K562 (cell line): ENCODE measurements at regions not wholly inside any gene's neighbourhood (a gene's known extent, or its start where the extent isn't known, plus 50 kb on each side); places are given as distances from the start of the nearest gene placed in this dataset.

Experiments used
- ATAC-seq: fragments of 200-7000 bp; cut with Tn5 transposase; 3 replicates; pipeline ENCODE4 v1.9.1; 2020; ENCODE audit warnings: moderate library complexity
- BruUV-seq: library from RNA; stranded (reverse); fragments of 400-500 nt; replicated peaks from 2 replicates; lab custom pipeline; 2021; lab: Mats Ljungman, UMichigan
- CTCF ChIA-PET: fragments of 300-600 bp; formaldehyde crosslinking; extraction: SDS; loops from one replicate; lab custom pipeline; 2021; ENCODE audit warnings: low intra/inter-chr PET ratio; lab: Yijun Ruan, JAX
- POLR2A ChIA-PET: fragments of 300-600, 350-650 bp; sonication (Branson Sonifier 250); formaldehyde crosslinking; extraction: SDS; loops from one replicate; lab custom pipeline; 2021; ENCODE audit warnings: antibody characterized with exemption, inconsistent platforms; lab: Yijun Ruan, JAX
- DNase-seq, 4 experiments: peaks; one replicate each; pipeline versions ENCODE4 v3.0.0 to v3.0.0-alpha.2; 2011 to 2018; ENCODE audit warnings: low spot score in 3 of 4, mixed read lengths in 3 of 4; ENCODE audit errors: extremely low read depth in 1 of 4
- FAIRE-seq: peaks from 2 replicates; lab custom pipeline; 2011; peaks lifted over from hg19 to GRCh38; lab: Jason Lieb, UNC
- H2AFZ ChIP-seq: 2 replicates; pipeline ENCODE4 v1.6.0; 2011; ENCODE audit warnings: low read depth, low read length, control low read depth, inconsistent platforms
- H3K27ac ChIP-seq: fragments of 200-600 bp; 3 replicates; pipeline ENCODE4 v1.8.0; 2011; ENCODE audit warnings: low read depth, mild to moderate bottlenecking, control low read depth, inconsistent platforms, low read length, moderate library complexity, mixed read lengths; ENCODE audit errors: extremely low read depth
- H3K27me3 ChIP-seq, 2 experiments: fragments of 300-600 bp in 1 of 2; 2 replicates in 1 of 2; 3 replicates in 1 of 2; pipeline versions ENCODE4 v1.6.0 to v1.8.0; 2011; ENCODE audit warnings: inconsistent platforms in 2 of 2, low read length in 2 of 2, mild to moderate bottlenecking in 1 of 2, mixed read lengths in 1 of 2, moderate library complexity in 1 of 2; ENCODE audit not compliant: control insufficient read depth in 2 of 2, insufficient read depth in 2 of 2
- H3K36me3 ChIP-seq: fragments of 300-600 bp; 3 replicates; pipeline ENCODE4 v1.8.0; 2011; ENCODE audit warnings: mild to moderate bottlenecking, low read length, inconsistent platforms; ENCODE audit not compliant: control insufficient read depth, insufficient read depth
- H3K4me1 ChIP-seq, 2 experiments: fragments of 200-600 bp in 1 of 2; replicated peaks in 1 of 2; 2 replicates in 1 of 2; 3 replicates in 1 of 2; pipeline versions ENCODE4 v1.5.1 to v1.8.0; 2011; ENCODE audit warnings: inconsistent platforms in 2 of 2, low read length in 2 of 2, mild to moderate bottlenecking in 1 of 2, mixed read lengths in 1 of 2, moderate library complexity in 1 of 2; ENCODE audit not compliant: control insufficient read depth in 2 of 2, insufficient read depth in 2 of 2
- H3K4me2 ChIP-seq: 2 replicates; pipeline ENCODE4 v1.6.1; 2011; ENCODE audit warnings: low read length, control low read depth, inconsistent platforms, mixed read lengths; ENCODE audit not compliant: insufficient read depth
- H3K4me3 ChIP-seq: fragments of 200-600 bp; sonication (generic), shearing (Covaris generic); 2 replicates; pipeline ENCODE4 v1.5.1; 2016; ENCODE audit warnings: control low read depth, inconsistent platforms
- H3K79me2 ChIP-seq: fragments of 200-600 bp; 3 replicates; pipeline ENCODE4 v1.8.0; 2011; ENCODE audit warnings: low read length, inconsistent platforms; ENCODE audit not compliant: control insufficient read depth, insufficient read depth
- H3K9ac ChIP-seq, 2 experiments: 2 replicates each; pipeline versions ENCODE4 v1.6.0 to v1.6.1; 2011; ENCODE audit warnings: low read depth in 2 of 2, low read length in 2 of 2, control low read depth in 1 of 2, inconsistent platforms in 1 of 2, mild to moderate bottlenecking in 1 of 2, mixed read lengths in 1 of 2; ENCODE audit not compliant: insufficient read depth in 1 of 2
- H3K9me1 ChIP-seq: one replicate; pipeline ENCODE4 v1.6.0; 2011; ENCODE audit warnings: inconsistent platforms, mild to moderate bottlenecking, low read length, moderate library complexity; ENCODE audit not compliant: control insufficient read depth, insufficient read depth
- H3K9me3 ChIP-seq: replicated peaks from 2 replicates; pipeline ENCODE4 v1.5.1; 2011; ENCODE audit warnings: low read depth, low read length, inconsistent platforms; ENCODE audit not compliant: control insufficient read depth, insufficient read depth
- H4K20me1 ChIP-seq: replicated peaks from 2 replicates; pipeline ENCODE4 v1.6.1; 2011; ENCODE audit warnings: low read length, inconsistent platforms, mixed read lengths; ENCODE audit not compliant: control insufficient read depth, insufficient read depth
- CEBPB ChIP-seq: fragments of 450-650 bp; IDR thresholded peaks from 2 replicates; pipeline ENCODE4 v1.6.1; 2016; ENCODE audit warnings: missing genetic modification characterization, missing compliant biosample characterization
- MCM2 ChIP-seq: fragments of 450-650 bp; IDR thresholded peaks from 2 replicates; pipeline ENCODE4 v1.6.1; 2017; ENCODE audit warnings: low read depth, mild to moderate bottlenecking
- MITF ChIP-seq: IDR thresholded peaks from 2 replicates; pipeline ENCODE4 v1.6.1; 2014; ENCODE audit warnings: antibody characterized with exemption
- MTA2 ChIP-seq: fragments of 450-650 bp; IDR thresholded peaks from 2 replicates; pipeline ENCODE4 v1.6.1; 2016; ENCODE audit warnings: low read depth
- MXI1 ChIP-seq: IDR thresholded peaks from 2 replicates; pipeline ENCODE4 v1.6.1; 2011; ENCODE audit warnings: low read depth, mild to moderate bottlenecking, improper control_type of control experiment, low read length
- THAP7 ChIP-seq: fragments of 250-450 bp; sonication (Bioruptor Pico); IDR thresholded peaks from 2 replicates; pipeline ENCODE4 v1.5.0; 2021
- ZC3H8 ChIP-seq: fragments of 450-650 bp; IDR thresholded peaks from 2 replicates; pipeline ENCODE4 v1.6.1; 2017
- WGBS: fragments of 100-300 bp; shearing (Covaris generic); methylation state at CpG from one replicate; pipeline ENCODE4 v1.1.6; 2016; ENCODE audit warnings: low coverage, mixed read lengths; ENCODE audit not compliant: insufficient coverage; ENCODE audit errors: missing lambda C conversion rate; 5-methylcytosine and 5-hydroxymethylcytosine counted together
- in situ Hi-C: fragments of 300-500 bp; cut with MboI; formaldehyde crosslinking; loops from 4 replicates; pipeline ENCODE4 v1.15.0; 2018; ENCODE audit warnings: inconsistent platforms, mixed read lengths
- intact Hi-C: fragments of 100-400 bp; cut with micrococcal nuclease; formaldehyde crosslinking; loops from 2 replicates; pipeline ENCODE4 v1.14.2; 2022

DNA sequence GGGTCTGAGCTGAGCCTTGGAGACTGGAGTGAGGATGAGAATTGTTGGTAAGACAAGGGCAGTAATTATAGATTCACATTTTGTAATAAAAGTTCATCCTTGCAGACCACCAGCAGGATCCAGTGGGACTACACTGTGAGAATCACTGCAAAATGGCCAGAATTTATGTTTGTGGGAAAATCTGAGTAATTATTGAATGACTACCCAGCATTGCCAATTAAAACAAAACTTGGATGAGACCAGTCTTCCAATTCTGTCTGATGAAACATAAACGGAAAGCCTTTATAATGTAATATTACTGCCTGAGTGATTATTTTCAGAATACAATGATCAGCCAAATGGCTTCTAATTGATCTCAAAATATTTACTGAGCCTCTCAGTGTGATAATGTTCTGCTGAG, 323.3 kb upstream of the C2CD4B start:
- in situ Hi-C loops (no loop called here), intact Hi-C loops (no loop called here)
- CTCF ChIA-PET: no interaction called here
- Histone ChIP-seq H4K20me1 (peaks cover 3% of the 10 kb centered on the region; the same call in 1 of the 2 replicates), H3K4me3 (no peak overlapping the region), H3K36me3 (no peaks in the 10 kb centered on the region), H2AFZ (no peak overlapping the region), H3K27me3 (peaks cover 13 to 30% of the 10 kb centered on the region in 2 experiments; a peak in 4 of 5 replicates), H3K79me2 (no peaks in the 10 kb centered on the region), H3K9me1 (no peaks in the 10 kb centered on the region), H3K9me3 (no peaks in the 10 kb centered on the region), H3K9ac (no peak overlapping the region), H3K4me2 (no peak overlapping the region), H3K4me1 (no peaks in the 10 kb centered on the region; a peak in 1 of 5 replicates), H3K27ac (no peak overlapping the region)
- ATAC-seq (no peak), FAIRE-seq (no peak), DNase-seq (no peak)
- POLR2A ChIA-PET: no interaction called here
- 0% methylated on average over 1 of the region's 1 CpG for WGBS
- no TSS peak for BruUV-seq
- TF ChIP-seq MCM2: no peak
- TF ChIP-seq MTA2: no peak
- TF ChIP-seq ZC3H8: no peak

DNA sequence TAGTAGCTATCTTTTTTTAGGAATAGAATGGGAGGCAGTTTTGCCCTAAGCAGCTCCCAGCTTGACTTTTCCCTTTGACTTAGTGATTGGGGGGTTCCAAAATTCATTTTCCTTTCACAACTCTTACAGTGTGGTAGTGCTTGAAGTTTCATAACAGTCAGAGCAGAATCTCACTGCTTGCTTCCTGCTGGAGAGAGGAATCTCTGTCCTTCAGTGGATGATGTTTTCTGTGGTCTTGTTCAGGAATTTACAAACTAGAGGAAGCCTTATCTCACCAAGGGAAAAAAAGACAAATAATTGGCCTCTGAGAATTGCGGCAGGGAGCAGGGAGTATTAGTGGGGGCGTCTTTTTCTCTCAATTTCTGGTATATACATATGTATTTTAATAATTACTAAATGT, 326.6 kb upstream of the C2CD4B start:
- Histone ChIP-seq H3K9me3 (no peaks in the 10 kb centered on the region), H3K27ac (no peak overlapping the region), H3K9me1 (no peaks in the 10 kb centered on the region), H3K9ac (no peak overlapping the region), H3K27me3 (peaks cover 7 to 20% of the 10 kb centered on the region in 2 experiments; a peak in 4 of 5 replicates), H3K4me1 (no peaks in the 10 kb centered on the region), H3K4me2 (no peak overlapping the region), H3K79me2 (no peaks in the 10 kb centered on the region), H2AFZ (no peak overlapping the region), H4K20me1 (no peaks in the 10 kb centered on the region; the same call in 1 of the 2 replicates), H3K36me3 (no peaks in the 10 kb centered on the region), H3K4me3 (no peak overlapping the region)
- intact Hi-C loops: no loop called here
- 0% methylated on average over 2 of the region's 2 CpGs for WGBS
- FAIRE-seq (no peak), DNase-seq (no peak), ATAC-seq (no peak)
- CTCF ChIA-PET: interaction anchor here (0.7 kb wide), 1 partner anchor 304 kb away, joined by 3 read pairs; no protein-coding TSS in a partner anchor
- TF ChIP-seq CEBPB: no peak
- TF ChIP-seq MITF: no peak
- no peak for TF ChIP-seq MXI1
- no peak for TF ChIP-seq THAP7
- POLR2A ChIA-PET: no interaction called here
- no TSS peak for BruUV-seq
- in situ Hi-C loops: no loop called here
